H1 (cell line): ENCODE measurements at regions not wholly inside any gene's neighbourhood (a gene's known extent, or its start where the extent isn't known, plus 50 kb on each side); places are given as distances from the start of the nearest gene placed in this dataset.

Source experiments
- CTCF ChIA-PET: fragments of 300-600 bp; sonication (Branson Sonifier 250); formaldehyde crosslinking; loops from one replicate; lab custom pipeline; 2021; ENCODE audit not compliant: partially characterized antibody; lab: Charles Lee
- POLR2A ChIA-PET: fragments of 300-600 bp; sonication (Branson Sonifier 250); formaldehyde crosslinking; loops from one replicate; lab custom pipeline; 2021; ENCODE audit warnings: inconsistent platforms; ENCODE audit not compliant: partially characterized antibody; lab: Charles Lee
- DNase-seq, 2 experiments: peaks; one replicate each; pipeline versions ENCODE4 v3.0.0 to v3.0.0-alpha.2; 2010 to 2022; ENCODE audit warnings: low spot score in 2 of 2, low read depth in 1 of 2, mixed read lengths in 1 of 2
- FAIRE-seq: peaks from 2 replicates; lab custom pipeline; 2011; peaks lifted over from hg19 to GRCh38; lab: Jason Lieb, UNC
- H2AFZ ChIP-seq: 2 replicates; pipeline ENCODE4 v1.8.1; 2012; ENCODE audit warnings: low read length, inconsistent platforms
- H2AK5ac ChIP-seq: 2 replicates; pipeline ENCODE4 v1.6.1; 2013; ENCODE audit warnings: low read depth, low read length
- H2BK120ac ChIP-seq: replicated peaks from 2 replicates; pipeline ENCODE3; 2013; ENCODE audit warnings: low read depth, low read length, inconsistent platforms
- H2BK12ac ChIP-seq: 2 replicates; pipeline ENCODE4 v1.6.1; 2013; ENCODE audit warnings: low read depth, low read length
- H2BK15ac ChIP-seq: 2 replicates; pipeline ENCODE4 v1.6.1; 2013; ENCODE audit warnings: low read length
- H2BK20ac ChIP-seq: 2 replicates; pipeline ENCODE4 v1.6.1; 2013; ENCODE audit warnings: low read length
- H2BK5ac ChIP-seq: 2 replicates; pipeline ENCODE4 v1.6.1; 2013; ENCODE audit warnings: low read depth, low read length
- H3K14ac ChIP-seq: 2 replicates; pipeline ENCODE4 v1.6.1; 2013; ENCODE audit warnings: inconsistent platforms; ENCODE audit not compliant: insufficient read length
- H3K18ac ChIP-seq: 2 replicates; pipeline ENCODE4 v1.6.1; 2013; ENCODE audit warnings: low read length; ENCODE audit errors: extremely low read depth
- H3K23ac ChIP-seq: 2 replicates; pipeline ENCODE4 v1.6.1; 2013; ENCODE audit warnings: inconsistent platforms; ENCODE audit not compliant: insufficient read length
- H3K23me2 ChIP-seq: 2 replicates; pipeline ENCODE4 v1.6.1; 2013; ENCODE audit warnings: low read depth, low read length
- H3K27ac ChIP-seq: 2 replicates; pipeline ENCODE4 v1.6.1; 2011; ENCODE audit warnings: low read depth, low read length, inconsistent platforms
- H3K27me3 ChIP-seq, 4 experiments: replicated peaks in 1 of 4; 1 replicate in 1 of 4; 2 replicates in 3 of 4; pipeline versions ENCODE4 v1.6.1 to v1.8.1; 2011 to 2013; ENCODE audit warnings: low read length in 3 of 4, mild to moderate bottlenecking in 3 of 4, inconsistent platforms in 2 of 4, mixed read lengths in 2 of 4, moderate library complexity in 1 of 4; ENCODE audit not compliant: control insufficient read depth in 3 of 4, insufficient read depth in 3 of 4; ENCODE audit errors: extremely low read depth in 1 of 4
- H3K36me3 ChIP-seq, 4 experiments: 2 replicates each; pipeline versions ENCODE4 v1.6.1 to v1.8.1; 2011 to 2013; ENCODE audit warnings: mild to moderate bottlenecking in 4 of 4, low read length in 3 of 4, moderate library complexity in 2 of 4, control low read depth in 1 of 4, inconsistent platforms in 1 of 4; ENCODE audit not compliant: insufficient read depth in 4 of 4, control insufficient read depth in 2 of 4
- H3K4ac ChIP-seq: replicated peaks from 2 replicates; pipeline ENCODE3; 2013; ENCODE audit warnings: low read length, low read depth, mixed read lengths, inconsistent platforms; ENCODE audit not compliant: insufficient read length
- H3K4me1 ChIP-seq, 4 experiments: replicated peaks in 1 of 4; 1 replicate in 1 of 4; 2 replicates in 3 of 4; pipeline versions ENCODE4 v1.6.1 to v1.8.1; 2011 to 2013; ENCODE audit warnings: low read length in 3 of 4, inconsistent platforms in 2 of 4, mixed read lengths in 1 of 4; ENCODE audit not compliant: insufficient read depth in 4 of 4, control insufficient read depth in 3 of 4
- H3K4me2 ChIP-seq, 2 experiments: 2 replicates each; pipeline versions ENCODE4 v1.6.1 to v1.8.1; 2011 to 2013; ENCODE audit warnings: low read depth in 2 of 2, low read length in 2 of 2, control low read depth in 1 of 2, inconsistent platforms in 1 of 2, mild to moderate bottlenecking in 1 of 2; ENCODE audit not compliant: insufficient read depth in 1 of 2
- H3K4me3 ChIP-seq, 4 experiments: fragments of 200-600, 300-600 bp in 1 of 4; sonication (generic), shearing (Covaris generic), sonication (Bioruptor Twin) in 1 of 4; 2 replicates each; pipeline versions ENCODE4 v1.5.1 to v1.8.1; 2011 to 2016; ENCODE audit warnings: low read length in 4 of 4, low read depth in 3 of 4, control low read depth in 2 of 4, inconsistent platforms in 2 of 4, mild to moderate bottlenecking in 2 of 4, mixed read lengths in 1 of 4, moderate library complexity in 1 of 4; ENCODE audit not compliant: insufficient read depth in 2 of 4; ENCODE audit errors: extremely low read depth in 1 of 4
- H3K56ac ChIP-seq: replicated peaks from 2 replicates; pipeline ENCODE3; 2013; ENCODE audit warnings: low read depth, mild to moderate bottlenecking, mixed read lengths, low read length, inconsistent platforms; ENCODE audit not compliant: insufficient read length
- H3K79me1 ChIP-seq: 2 replicates; pipeline ENCODE4 v1.6.1; 2013; ENCODE audit warnings: low read depth, low read length, control low read depth
- H3K79me2 ChIP-seq, 2 experiments: 2 replicates each; pipeline versions ENCODE4 v1.6.1 to v1.8.1; 2012 to 2013; ENCODE audit warnings: low read length in 2 of 2, mild to moderate bottlenecking in 2 of 2, inconsistent platforms in 1 of 2; ENCODE audit not compliant: insufficient read depth in 2 of 2, control insufficient read depth in 1 of 2
- H3K9ac ChIP-seq, 4 experiments: replicated peaks in 1 of 4; 1 replicate in 1 of 4; 2 replicates in 3 of 4; pipeline versions ENCODE4 v1.6.1 to v1.8.1; 2011 to 2013; ENCODE audit warnings: low read depth in 3 of 4, low read length in 3 of 4, control low read depth in 2 of 4, mild to moderate bottlenecking in 2 of 4, moderate library complexity in 2 of 4, inconsistent platforms in 1 of 4; ENCODE audit errors: extremely low read depth in 1 of 4
- H3K9me3 ChIP-seq, 2 experiments: 2 replicates each; pipeline versions ENCODE4 v1.6.1 to v1.8.1; 2012 to 2013; ENCODE audit warnings: mild to moderate bottlenecking in 2 of 2, moderate library complexity in 2 of 2, control low read depth in 1 of 2, inconsistent platforms in 1 of 2, low read depth in 1 of 2, low read length in 1 of 2, mixed read lengths in 1 of 2; ENCODE audit not compliant: insufficient read depth in 2 of 2
- H4K20me1 ChIP-seq, 2 experiments: replicated peaks in 1 of 2; 2 replicates each; pipeline versions ENCODE3 to v1.8.1; 2011 to 2013; ENCODE audit warnings: inconsistent platforms in 2 of 2, low read length in 2 of 2, mild to moderate bottlenecking in 1 of 2; ENCODE audit not compliant: insufficient read depth in 2 of 2, control insufficient read depth in 1 of 2
- H4K5ac ChIP-seq: 2 replicates; pipeline ENCODE4 v1.6.1; 2013; ENCODE audit warnings: low read length, low read depth, mixed read lengths, inconsistent platforms; ENCODE audit not compliant: insufficient read length
- H4K8ac ChIP-seq: 2 replicates; pipeline ENCODE4 v1.8.0; 2013; ENCODE audit warnings: mild to moderate bottlenecking, moderate library complexity, low read length, inconsistent platforms; ENCODE audit not compliant: insufficient read depth; ENCODE audit errors: extremely low read depth
- H4K91ac ChIP-seq: replicated peaks from 2 replicates; pipeline ENCODE3; 2013; ENCODE audit warnings: low read length, mixed read lengths, inconsistent platforms; ENCODE audit not compliant: insufficient read length
- JUN ChIP-seq: IDR thresholded peaks from 2 replicates; pipeline ENCODE4 v1.6.1; 2011; ENCODE audit warnings: low read depth, mild to moderate bottlenecking, improper control_type of control experiment, low read length
- MAX ChIP-seq: IDR thresholded peaks from 2 replicates; pipeline ENCODE4 v1.6.1; 2012; ENCODE audit warnings: inconsistent platforms
- WGBS, 2 experiments: shearing (Covaris generic) in 1 of 2; methylation state at CpG; one replicate each; pipeline versions ENCODE4 v1.1.6 to v1.1.7; 2013 to 2015; ENCODE audit warnings: low lambda C conversion rate in 2 of 2, mixed read lengths in 2 of 2, inconsistent platforms in 1 of 2, low coverage in 1 of 2, missing lambda C conversion rate in 1 of 2; ENCODE audit not compliant: insufficient replicate concordance in 2 of 2, insufficient coverage in 1 of 2, insufficient read length in 1 of 2; ENCODE audit errors: extremely low coverage in 1 of 2, missing lambda C conversion rate in 1 of 2; 5-methylcytosine and 5-hydroxymethylcytosine counted together

DNA sequence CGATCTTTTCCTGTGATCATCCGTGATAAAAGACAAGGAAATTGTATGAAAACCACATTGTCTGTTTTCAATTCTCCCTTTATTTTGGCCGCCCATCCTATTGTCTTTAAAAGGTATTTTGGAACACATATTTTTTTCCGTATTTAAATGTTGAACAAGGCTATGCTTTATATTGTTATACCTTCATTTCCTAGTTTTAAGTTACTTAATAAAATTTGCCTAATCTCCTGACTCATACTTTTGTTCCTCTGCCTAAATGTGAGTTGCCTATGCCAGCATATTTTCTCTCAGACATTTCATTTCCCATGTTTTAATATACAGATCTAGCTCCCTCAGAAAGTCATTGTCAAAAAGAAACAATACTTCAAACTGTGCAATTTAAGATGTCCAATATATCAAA lies 104.2 kb downstream of the SLITRK6 start:
- Histone ChIP-seq H3K23ac (no peak overlapping the region), H3K18ac (no peak overlapping the region), H3K79me2 (no peaks in the 10 kb centered on the region), H3K9me3 (0 out of 4 replicates have a peak, but pooled peaks cover 0 to 3% of the 10 kb centered on the region in 2 experiments), H3K79me1 (no peaks in the 10 kb centered on the region), H3K4me2 (no peak overlapping the region), H2AK5ac (no peak overlapping the region), H3K4me3 (no peak overlapping the region), H2BK15ac (no peak overlapping the region), H3K27me3 (no peaks in the 10 kb centered on the region), H3K4ac (no peak overlapping the region), H2AFZ (no peak overlapping the region), H4K20me1 (no peaks in the 10 kb centered on the region), H2BK20ac (no peak overlapping the region), H3K56ac (no peak overlapping the region), H3K9ac (no peak overlapping the region), H4K8ac (no peak overlapping the region), H2BK12ac (no peak overlapping the region), H3K23me2 (no peaks in the 10 kb centered on the region), H3K36me3 (no peaks in the 10 kb centered on the region), H4K5ac (no peak overlapping the region), H4K91ac (no peak overlapping the region), H2BK5ac (no peak overlapping the region), H3K4me1 (no peaks in the 10 kb centered on the region), H3K27ac (no peak overlapping the region), H2BK120ac (no peak overlapping the region), H3K14ac (no peak overlapping the region)
- ChIA-PET CTCF (no interaction called here), POLR2A (no interaction called here)
- DNase-seq (no peak), FAIRE-seq (no peak)
- 69% methylated on average over 4 of the region's 4 CpGs; no CpG with 5 or more reads in 1 of the 2 experiments for WGBS, 2 experiments
- no peak for TF ChIP-seq MAX
- TF ChIP-seq JUN = no peak
